ENCODE measurements at regions not wholly inside any gene's neighbourhood (a gene's known extent, or its start where the extent isn't known, plus 50 kb on each side); places are given as distances from the start of the nearest gene placed in this dataset.
A peak's percentile ranks its signal among the peaks of the same experiment; 100 is the strongest.

DNA sequence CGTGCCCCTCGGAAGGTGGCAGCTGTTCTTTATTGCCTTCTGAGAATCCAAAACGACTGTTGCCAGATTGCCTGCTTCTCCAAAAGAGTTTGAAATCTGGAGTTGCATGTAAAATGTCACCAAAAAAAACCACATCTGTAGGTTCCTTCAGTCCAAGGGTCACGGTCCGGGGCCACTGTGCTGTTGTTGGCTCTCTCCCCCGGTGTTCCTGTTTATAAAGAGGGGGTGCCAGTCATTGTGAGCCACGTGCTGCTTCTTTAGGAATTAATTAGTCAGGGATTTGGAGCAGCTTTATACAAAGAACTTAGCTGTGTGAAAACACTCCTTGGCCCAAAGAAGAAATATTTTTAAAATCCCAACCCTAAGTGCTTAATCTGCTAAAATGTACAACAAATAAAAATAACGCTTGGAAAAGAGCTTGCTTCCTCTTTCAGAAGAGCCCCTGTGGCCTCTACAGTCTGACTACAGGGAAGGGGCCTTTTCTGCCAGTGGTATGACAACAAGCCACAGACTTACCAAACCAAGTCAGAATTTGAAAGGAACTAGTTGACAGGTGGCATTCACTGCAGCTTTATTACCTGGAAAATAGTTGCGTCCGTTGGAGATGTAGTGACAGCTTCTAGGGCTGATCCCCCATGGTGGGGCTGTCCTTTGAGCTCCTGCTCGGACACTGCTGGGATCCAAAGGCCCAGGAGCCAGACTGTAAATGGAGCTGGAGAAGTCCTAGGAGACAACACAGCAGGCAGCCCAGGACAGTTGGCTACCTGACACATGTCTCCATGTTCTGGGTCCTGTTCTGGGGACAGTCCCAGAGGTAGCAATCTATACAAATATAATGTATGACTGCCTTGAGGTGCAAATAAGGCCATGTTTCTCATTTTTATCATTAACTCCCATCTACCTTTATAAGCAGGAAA is 84.5 kb upstream of the SLC1A4 start:
- Histone ChIP-seq H3K27ac (ENCODE audit: low read length) (no peak overlapping the region), H3K9me3 (ENCODE audit: control insufficient read depth, insufficient read depth, low read depth, low read length) (no peaks in the 10 kb centered on the region), H3K4me3 (ENCODE audit: low read depth in 2 of 2, low read length in 2 of 2) (no peak overlapping the region), H3K36me3 (ENCODE audit: control insufficient read depth, insufficient read depth, low read length) (no peaks in the 10 kb centered on the region), H3K4me1 (ENCODE audit: control insufficient read depth, insufficient read depth, low read length) (no peaks in the 10 kb centered on the region), H3K27me3 (ENCODE audit: control insufficient read depth, insufficient read depth, low read length) (peaks cover 3% of the 10 kb centered on the region; the same call in 1 of the 2 replicates)
- POLR2A ChIA-PET, result interaction anchor here (0.6 kb wide), 1 partner anchor 107 kb away, joined by 3 read pairs; no protein-coding TSS in a partner anchor
- in situ Hi-C loops (cut with HindIII; ENCODE audit: low pct_unique_long_range_greater_than_20kb, low sequenced_read_pairs) (no loop called here), intact Hi-C loops (cut with micrococcal nuclease; ENCODE audit: unreplicated experiment) (no loop called here)
- CTCF ChIA-PET, result interaction anchor here (0.6 kb wide), 1 partner anchor 283 kb away, joined by 4 read pairs; no protein-coding TSS in a partner anchor
- TF ChIP-seq TCF7L2 (IDR thresholded peaks at IDR 0.05; ENCODE audit: low read depth, low read length) (no peak), SIN3A (IDR thresholded peaks at IDR 0.05; ENCODE audit: borderline replicate concordance, insufficient read depth, low read depth, low read length) (no peak), POLR2AphosphoS5 (IDR thresholded peaks at IDR 0.05; ENCODE audit: low read depth, low read length) (no peak)
- TF ChIP-seq, protein P1, sequence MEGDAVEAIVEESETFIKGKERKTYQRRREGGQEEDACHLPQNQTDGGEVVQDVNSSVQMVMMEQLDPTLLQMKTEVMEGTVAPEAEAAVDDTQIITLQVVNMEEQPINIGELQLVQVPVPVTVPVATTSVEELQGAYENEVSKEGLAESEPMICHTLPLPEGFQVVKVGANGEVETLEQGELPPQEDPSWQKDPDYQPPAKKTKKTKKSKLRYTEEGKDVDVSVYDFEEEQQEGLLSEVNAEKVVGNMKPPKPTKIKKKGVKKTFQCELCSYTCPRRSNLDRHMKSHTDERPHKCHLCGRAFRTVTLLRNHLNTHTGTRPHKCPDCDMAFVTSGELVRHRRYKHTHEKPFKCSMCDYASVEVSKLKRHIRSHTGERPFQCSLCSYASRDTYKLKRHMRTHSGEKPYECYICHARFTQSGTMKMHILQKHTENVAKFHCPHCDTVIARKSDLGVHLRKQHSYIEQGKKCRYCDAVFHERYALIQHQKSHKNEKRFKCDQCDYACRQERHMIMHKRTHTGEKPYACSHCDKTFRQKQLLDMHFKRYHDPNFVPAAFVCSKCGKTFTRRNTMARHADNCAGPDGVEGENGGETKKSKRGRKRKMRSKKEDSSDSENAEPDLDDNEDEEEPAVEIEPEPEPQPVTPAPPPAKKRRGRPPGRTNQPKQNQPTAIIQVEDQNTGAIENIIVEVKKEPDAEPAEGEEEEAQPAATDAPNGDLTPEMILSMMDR (IDR thresholded peaks at IDR 0.05), result no peak
- TF ChIP-seq, protein P2, sequence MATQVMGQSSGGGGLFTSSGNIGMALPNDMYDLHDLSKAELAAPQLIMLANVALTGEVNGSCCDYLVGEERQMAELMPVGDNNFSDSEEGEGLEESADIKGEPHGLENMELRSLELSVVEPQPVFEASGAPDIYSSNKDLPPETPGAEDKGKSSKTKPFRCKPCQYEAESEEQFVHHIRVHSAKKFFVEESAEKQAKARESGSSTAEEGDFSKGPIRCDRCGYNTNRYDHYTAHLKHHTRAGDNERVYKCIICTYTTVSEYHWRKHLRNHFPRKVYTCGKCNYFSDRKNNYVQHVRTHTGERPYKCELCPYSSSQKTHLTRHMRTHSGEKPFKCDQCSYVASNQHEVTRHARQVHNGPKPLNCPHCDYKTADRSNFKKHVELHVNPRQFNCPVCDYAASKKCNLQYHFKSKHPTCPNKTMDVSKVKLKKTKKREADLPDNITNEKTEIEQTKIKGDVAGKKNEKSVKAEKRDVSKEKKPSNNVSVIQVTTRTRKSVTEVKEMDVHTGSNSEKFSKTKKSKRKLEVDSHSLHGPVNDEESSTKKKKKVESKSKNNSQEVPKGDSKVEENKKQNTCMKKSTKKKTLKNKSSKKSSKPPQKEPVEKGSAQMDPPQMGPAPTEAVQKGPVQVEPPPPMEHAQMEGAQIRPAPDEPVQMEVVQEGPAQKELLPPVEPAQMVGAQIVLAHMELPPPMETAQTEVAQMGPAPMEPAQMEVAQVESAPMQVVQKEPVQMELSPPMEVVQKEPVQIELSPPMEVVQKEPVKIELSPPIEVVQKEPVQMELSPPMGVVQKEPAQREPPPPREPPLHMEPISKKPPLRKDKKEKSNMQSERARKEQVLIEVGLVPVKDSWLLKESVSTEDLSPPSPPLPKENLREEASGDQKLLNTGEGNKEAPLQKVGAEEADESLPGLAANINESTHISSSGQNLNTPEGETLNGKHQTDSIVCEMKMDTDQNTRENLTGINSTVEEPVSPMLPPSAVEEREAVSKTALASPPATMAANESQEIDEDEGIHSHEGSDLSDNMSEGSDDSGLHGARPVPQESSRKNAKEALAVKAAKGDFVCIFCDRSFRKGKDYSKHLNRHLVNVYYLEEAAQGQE (IDR thresholded peaks at IDR 0.05; ENCODE audit: insufficient read depth in 1 of 2, low read depth in 2 of 2, low read length in 1 of 2), result no peak
- no peak for DNase-seq (ENCODE audit: low read depth, low spot score)
- ATAC-seq, result no peak
- BruUV-seq (replicated peaks), result no TSS peak

- TF ChIP-seq, protein P1 (IDR thresholded peaks at IDR 0.05), result no peak
- TF ChIP-seq SIN3A (IDR thresholded peaks at IDR 0.05; ENCODE audit: borderline replicate concordance, insufficient read depth, low read depth, low read length) (no peak), TCF7L2 (IDR thresholded peaks at IDR 0.05; ENCODE audit: low read depth, low read length) (no peak), POLR2AphosphoS5 (IDR thresholded peaks at IDR 0.05; ENCODE audit: low read depth, low read length) (no peak)
- TF ChIP-seq, protein P2 (IDR thresholded peaks at IDR 0.05; ENCODE audit: insufficient read depth in 1 of 2, low read depth in 2 of 2, low read length in 1 of 2), result no peak
- POLR2A ChIA-PET, result interaction anchor here (0.6 kb wide), 1 partner anchor 106 kb away, joined by 3 read pairs; no protein-coding TSS in a partner anchor
- ATAC-seq, result 0 out of 2 replicates have a peak, but pooled peaks have one; percentile 34
- Histone ChIP-seq H3K27ac (ENCODE audit: low read length) (no peak overlapping the region), H3K9me3 (ENCODE audit: control insufficient read depth, insufficient read depth, low read depth, low read length) (no peaks in the 10 kb centered on the region), H3K27me3 (ENCODE audit: control insufficient read depth, insufficient read depth, low read length) (peaks cover 3% of the 10 kb centered on the region; the same call in 1 of the 2 replicates), H3K4me3 (ENCODE audit: low read depth in 2 of 2, low read length in 2 of 2) (no peak overlapping the region), H3K36me3 (ENCODE audit: control insufficient read depth, insufficient read depth, low read length) (no peaks in the 10 kb centered on the region), H3K4me1 (ENCODE audit: control insufficient read depth, insufficient read depth, low read length) (no peaks in the 10 kb centered on the region)
- intact Hi-C loops (cut with micrococcal nuclease; ENCODE audit: unreplicated experiment), result no loop called here
- CTCF ChIA-PET, result no interaction called here
- BruUV-seq (replicated peaks), result no TSS peak
- in situ Hi-C loops (cut with HindIII; ENCODE audit: low pct_unique_long_range_greater_than_20kb, low sequenced_read_pairs), result no loop called here
- no peak for DNase-seq (ENCODE audit: low read depth, low spot score)
These were observed 83.7 kb upstream of the SLC1A4 start for GRCh38 chr2:64905338-64906024.
